Neural progenitor cell (in vitro differentiated cells): ENCODE measurements at regions not wholly inside any gene's neighbourhood (a gene's known extent, or its start where the extent isn't known, plus 50 kb on each side); places are given as distances from the start of the nearest gene placed in this dataset.

Experiments used
- DNase-seq: peaks from one replicate; pipeline ENCODE4 v3.0.0-alpha.2; 2016; ENCODE audit warnings: low spot score
- H2AFZ ChIP-seq: fragments of 200-600 bp; sonication (generic); replicated peaks from 2 replicates; pipeline ENCODE4 v1.6.1; 2016; ENCODE audit warnings: antibody characterized with exemption
- H3F3A ChIP-seq: fragments of 200-600 bp; sonication (generic); 2 replicates; pipeline ENCODE4 v1.6.1; 2016; ENCODE audit warnings: antibody characterized with exemption, low read depth
- H3K27ac ChIP-seq: fragments of 200-600 bp; sonication (generic); 2 replicates; pipeline ENCODE4 v1.5.1; 2016; ENCODE audit warnings: mild to moderate bottlenecking
- H3K27me3 ChIP-seq: fragments of 200-600 bp; sonication (generic); 2 replicates; pipeline ENCODE4 v1.6.1; 2016; ENCODE audit warnings: mild to moderate bottlenecking, moderate library complexity
- H3K36me3 ChIP-seq: fragments of 200-600 bp; sonication (generic); 2 replicates; pipeline ENCODE4 v1.5.1; 2016
- H3K4me1 ChIP-seq: fragments of 200-600 bp; sonication (generic); 2 replicates; pipeline ENCODE4 v1.6.1; 2016; ENCODE audit warnings: mixed run types
- H3K4me2 ChIP-seq: fragments of 200-600 bp; sonication (generic); 2 replicates; pipeline ENCODE4 v1.6.1; 2016
- H3K4me3 ChIP-seq: fragments of 200-600 bp; sonication (generic); 2 replicates; pipeline ENCODE4 v1.5.1; 2016
- H3K79me2 ChIP-seq: fragments of 200-600 bp; sonication (generic); 2 replicates; pipeline ENCODE4 v1.6.1; 2016; ENCODE audit warnings: low read depth
- H3K9ac ChIP-seq: fragments of 200-600 bp; sonication (generic); 2 replicates; pipeline ENCODE4 v1.6.1; 2016
- H3K9me3 ChIP-seq: fragments of 200-600 bp; sonication (generic); 2 replicates; pipeline ENCODE4 v1.5.1; 2016; ENCODE audit warnings: low read depth
- H4K20me1 ChIP-seq: fragments of 200-600 bp; sonication (generic); 2 replicates; pipeline ENCODE4 v1.6.1; 2016; ENCODE audit warnings: low read depth
- H3K27ac Mint-ChIP-seq: 3 replicates; pipeline ENCODE4 v1.8.0; 2021; ENCODE audit warnings: mixed read lengths
- H3K27me3 Mint-ChIP-seq: 2 replicates; pipeline ENCODE4 v1.8.0; 2022; ENCODE audit warnings: low read depth, mild to moderate bottlenecking, inconsistent platforms, moderate library complexity, mixed read lengths; ENCODE audit not compliant: insufficient read depth
- H3K36me3 Mint-ChIP-seq: 3 replicates; pipeline ENCODE4 v1.8.0; 2021; ENCODE audit warnings: mixed read lengths
- H3K4me1 Mint-ChIP-seq: 3 replicates; pipeline ENCODE4 v1.8.0; 2021; ENCODE audit warnings: mixed read lengths
- H3K4me3 Mint-ChIP-seq: 3 replicates; pipeline ENCODE4 v1.8.0; 2021; ENCODE audit warnings: mild to moderate bottlenecking, moderate library complexity, mixed read lengths
- H3K9me3 Mint-ChIP-seq: 3 replicates; pipeline ENCODE4 v1.8.0; 2020; ENCODE audit warnings: mixed read lengths
- EZH2 ChIP-seq: fragments of 200-600 bp; sonication (generic); IDR thresholded peaks from 2 replicates; pipeline ENCODE4 v1.6.1; 2017; ENCODE audit warnings: antibody characterized with exemption, mild to moderate bottlenecking, moderate library complexity
- EZH2phosphoT487 ChIP-seq: fragments of 200-600 bp; sonication (generic); IDR thresholded peaks from 2 replicates; pipeline ENCODE4 v1.6.1; 2017; ENCODE audit warnings: antibody characterized with exemption
- TF ChIP-seq, protein P1 (sequence below): fragments of 200-600 bp; sonication (generic); IDR thresholded peaks from 2 replicates; pipeline ENCODE4 v1.5.1; 2017; ENCODE audit warnings: antibody characterized with exemption, mild to moderate bottlenecking

DNA sequence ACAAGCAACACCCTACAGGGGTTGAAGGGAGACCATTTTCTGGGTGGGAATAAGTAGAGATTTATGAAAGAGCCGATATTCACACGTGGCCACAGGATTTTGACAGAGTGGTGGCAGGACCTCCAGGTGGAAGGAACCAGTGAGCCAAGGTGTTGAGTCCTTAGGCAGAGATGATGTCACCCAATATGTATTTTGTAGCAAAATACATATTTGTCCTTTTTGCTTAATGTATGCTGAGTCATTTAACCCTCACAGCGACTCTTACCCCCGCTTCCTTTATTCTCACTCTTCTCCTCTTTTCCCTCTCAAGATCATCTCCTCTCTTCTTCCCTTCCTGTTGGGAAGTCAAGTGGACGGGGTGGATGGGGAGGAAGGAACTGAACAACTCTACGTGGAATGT, 215.7 kb upstream of the S1PR3 start:
- no peak overlapping the region for H3K27ac ChIP-seq
- no peaks in the 10 kb centered on the region for H4K20me1 ChIP-seq
- H3K4me3 Mint-ChIP-seq = peak overlapping the region; percentile 58
- H3K9ac ChIP-seq = no peak overlapping the region
- H3K9me3 Mint-ChIP-seq = peaks cover 2% of the 10 kb centered on the region
- H3K36me3 ChIP-seq = peaks cover 3% of the 10 kb centered on the region
- H3K4me1 ChIP-seq = peaks cover 44% of the 10 kb centered on the region
- no peak overlapping the region for H3K4me3 ChIP-seq
- DNase-seq = no peak
- peaks cover 11% of the 10 kb centered on the region for H3K27me3 Mint-ChIP-seq
- peaks cover 70% of the 10 kb centered on the region for H3K4me1 Mint-ChIP-seq
- peak overlapping the region; percentile 87 for H3K27ac Mint-ChIP-seq
- H3K4me2 ChIP-seq = no peak overlapping the region
- H2AFZ ChIP-seq = no peak overlapping the region
- H3F3A ChIP-seq = peaks cover 15% of the 10 kb centered on the region
- TF ChIP-seq EZH2phosphoT487 = no peak
- TF ChIP-seq, protein P1, sequence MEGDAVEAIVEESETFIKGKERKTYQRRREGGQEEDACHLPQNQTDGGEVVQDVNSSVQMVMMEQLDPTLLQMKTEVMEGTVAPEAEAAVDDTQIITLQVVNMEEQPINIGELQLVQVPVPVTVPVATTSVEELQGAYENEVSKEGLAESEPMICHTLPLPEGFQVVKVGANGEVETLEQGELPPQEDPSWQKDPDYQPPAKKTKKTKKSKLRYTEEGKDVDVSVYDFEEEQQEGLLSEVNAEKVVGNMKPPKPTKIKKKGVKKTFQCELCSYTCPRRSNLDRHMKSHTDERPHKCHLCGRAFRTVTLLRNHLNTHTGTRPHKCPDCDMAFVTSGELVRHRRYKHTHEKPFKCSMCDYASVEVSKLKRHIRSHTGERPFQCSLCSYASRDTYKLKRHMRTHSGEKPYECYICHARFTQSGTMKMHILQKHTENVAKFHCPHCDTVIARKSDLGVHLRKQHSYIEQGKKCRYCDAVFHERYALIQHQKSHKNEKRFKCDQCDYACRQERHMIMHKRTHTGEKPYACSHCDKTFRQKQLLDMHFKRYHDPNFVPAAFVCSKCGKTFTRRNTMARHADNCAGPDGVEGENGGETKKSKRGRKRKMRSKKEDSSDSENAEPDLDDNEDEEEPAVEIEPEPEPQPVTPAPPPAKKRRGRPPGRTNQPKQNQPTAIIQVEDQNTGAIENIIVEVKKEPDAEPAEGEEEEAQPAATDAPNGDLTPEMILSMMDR = no peak
- no peak for TF ChIP-seq EZH2
- H3K36me3 Mint-ChIP-seq = no peaks in the 10 kb centered on the region
- H3K9me3 ChIP-seq = no peaks in the 10 kb centered on the region
- H3K79me2 ChIP-seq = no peaks in the 10 kb centered on the region
- no peaks in the 10 kb centered on the region for H3K27me3 ChIP-seq

DNA sequence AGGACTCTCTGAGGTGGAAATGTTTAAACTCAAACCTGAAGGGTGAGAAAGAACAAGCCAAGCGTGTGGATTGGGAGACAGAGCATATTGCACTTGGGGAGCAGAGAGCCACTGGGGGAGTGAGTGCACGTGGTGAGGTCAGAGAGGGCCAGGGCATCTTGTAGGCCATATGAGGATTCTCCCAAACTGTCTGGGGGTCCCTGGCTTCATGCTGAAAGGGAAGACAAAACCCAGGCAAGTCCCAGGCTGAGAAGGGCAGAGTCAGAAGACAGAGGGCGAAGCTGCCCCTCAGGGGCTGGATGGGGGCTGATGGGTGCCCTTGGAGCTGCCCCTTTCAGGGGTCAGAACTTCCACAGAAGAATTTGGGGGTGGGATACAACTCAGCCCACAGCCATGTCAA, 215.3 kb upstream of the S1PR3 start:
- H4K20me1 ChIP-seq = no peaks in the 10 kb centered on the region
- no peak overlapping the region for H3K9ac ChIP-seq
- Mint-ChIP-seq H3K36me3 (no peaks in the 10 kb centered on the region), H3K27me3 (peaks cover 11% of the 10 kb centered on the region), H3K4me1 (peaks cover 74% of the 10 kb centered on the region), H3K4me3 (no peak overlapping the region), H3K9me3 (peaks cover 2% of the 10 kb centered on the region), H3K27ac (peak overlapping the region; percentile 87)
- H3K27ac ChIP-seq = no peak overlapping the region
- no peak overlapping the region for H2AFZ ChIP-seq
- no peak overlapping the region for H3K4me3 ChIP-seq
- H3K9me3 ChIP-seq = no peaks in the 10 kb centered on the region
- H3F3A ChIP-seq = peaks cover 15% of the 10 kb centered on the region
- no peak for DNase-seq
- peaks cover 48% of the 10 kb centered on the region for H3K4me1 ChIP-seq
- no peak overlapping the region for H3K4me2 ChIP-seq
- H3K79me2 ChIP-seq = no peaks in the 10 kb centered on the region
- no peaks in the 10 kb centered on the region for H3K27me3 ChIP-seq
- TF ChIP-seq EZH2 (no peak), EZH2phosphoT487 (no peak)
- TF ChIP-seq, protein P1 = no peak
- peaks cover 3% of the 10 kb centered on the region for H3K36me3 ChIP-seq

DNA sequence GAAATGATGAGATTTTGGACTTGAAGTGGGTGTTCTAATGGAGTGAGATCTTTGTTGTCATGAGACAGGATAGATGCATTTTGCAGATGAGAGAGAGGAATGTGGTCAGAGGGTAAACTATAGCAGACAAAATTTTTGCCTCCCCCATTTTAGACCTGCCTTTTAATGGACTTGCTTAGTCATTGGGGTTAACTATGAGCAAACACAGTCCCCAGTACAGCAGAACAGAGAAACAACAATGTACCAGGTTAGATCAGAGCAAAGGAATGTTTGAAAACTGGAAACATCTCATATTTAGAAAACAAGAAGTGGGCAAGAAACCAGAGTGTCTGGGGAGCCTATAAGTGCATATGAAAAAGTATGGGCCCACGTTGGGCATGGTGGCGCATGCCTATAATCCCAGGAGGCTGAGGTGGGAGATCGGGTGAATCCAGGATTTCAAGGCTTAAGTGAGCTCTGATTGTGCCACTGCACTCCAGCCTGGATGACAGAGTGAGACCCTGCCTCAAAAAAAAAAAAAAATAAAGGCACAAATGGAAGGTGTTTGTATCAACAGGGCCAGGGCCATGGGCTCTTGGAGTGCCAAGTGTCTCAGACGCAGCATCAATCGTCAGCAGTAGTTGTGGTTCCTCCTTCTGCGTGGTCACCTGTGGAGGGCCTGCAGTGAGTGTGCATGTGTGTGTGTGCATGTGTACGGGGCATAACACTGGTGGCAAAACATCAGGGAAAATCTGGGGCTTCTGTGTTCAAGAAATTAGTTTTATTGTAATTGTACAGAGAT, 214.4 kb upstream of the S1PR3 start:
- H3K27me3 ChIP-seq = no peaks in the 10 kb centered on the region
- H3K9ac ChIP-seq = no peak overlapping the region
- H3K4me2 ChIP-seq = peak overlapping the region; percentile 54
- Mint-ChIP-seq H3K4me3 (peak overlapping the region; percentile 7), H3K27ac (peak overlapping the region; percentile 43), H3K27me3 (peaks cover 11% of the 10 kb centered on the region), H3K9me3 (peaks cover 2% of the 10 kb centered on the region), H3K4me1 (peaks cover 82% of the 10 kb centered on the region), H3K36me3 (no peaks in the 10 kb centered on the region)
- H3K4me3 ChIP-seq = no peak overlapping the region
- H3K79me2 ChIP-seq = no peaks in the 10 kb centered on the region
- peaks cover 57% of the 10 kb centered on the region for H3K4me1 ChIP-seq
- no peak overlapping the region for H2AFZ ChIP-seq
- H3K9me3 ChIP-seq = no peaks in the 10 kb centered on the region
- peak overlapping the region; percentile 92 for H3K27ac ChIP-seq
- H3F3A ChIP-seq = peaks cover 24% of the 10 kb centered on the region
- H3K36me3 ChIP-seq = peaks cover 2% of the 10 kb centered on the region
- TF ChIP-seq EZH2phosphoT487 (no peak), EZH2 (no peak)
- TF ChIP-seq, protein P1 = no peak
- no peak for DNase-seq
- H4K20me1 ChIP-seq = no peaks in the 10 kb centered on the region
